PC-3 (cell line): ENCODE measurements at regions not wholly inside any gene's neighbourhood (a gene's known extent, or its start where the extent isn't known, plus 50 kb on each side); places are given as distances from the start of the nearest gene placed in this dataset.
"Not testable (repeated sequence)": the region's sequence is repeated elsewhere in the genome, so short reads cannot be mapped to it uniquely, and the experiment has no call there.

Source experiments
- CTCF ChIP-seq: fragments of 300-600 bp; sonication (generic); conservative IDR thresholded peaks from 2 replicates; pipeline ENCODE4 v1.5.1; 2017; ENCODE audit warnings: antibody characterized with exemption, low read depth, mild to moderate bottlenecking, low read length
- EZH2 ChIP-seq: fragments of 300-600 bp; sonication (generic); IDR thresholded peaks from one replicate; pipeline ENCODE4 v1.6.1; 2017; ENCODE audit warnings: antibody characterized with exemption, mild to moderate bottlenecking, low read length; ENCODE audit not compliant: unreplicated experiment
- EZH2phosphoT487 ChIP-seq: fragments of 300-600 bp; sonication (generic); IDR thresholded peaks from 2 replicates; pipeline ENCODE4 v1.6.1; 2018; ENCODE audit warnings: mild to moderate bottlenecking, antibody characterized with exemption, low read length, borderline replicate concordance

GRCh38 chr16:88169136-88169830 lies 213.5 kb upstream of the ZNF469 start:
- not testable (repeated sequence) for TF ChIP-seq CTCF, EZH2phosphoT487, EZH2
